Mucosa of descending colon (tissue), 3 donors: ENCODE measurements at regions not wholly inside any gene's neighbourhood (a gene's known extent, or its start where the extent isn't known, plus 50 kb on each side); places are given as distances from the start of the nearest gene placed in this dataset.
A peak's percentile ranks its signal among the peaks of the same experiment; 100 is the strongest.

ENCODE experiments used
- ATAC-seq: fragments of 200-7000 bp; cut with Tn5 transposase; one replicate; pipeline ENCODE4 v1.9.1; 2020; ENCODE audit warnings: mild to moderate bottlenecking, moderate library complexity
- DNase-seq, 3 donors: peaks; one replicate each; pipeline ENCODE4 v3.0.0-alpha.2; 2020
- H3K36me3 ChIP-seq: fragments of 200-600 bp; one replicate; pipeline ENCODE4 v1.8.0; 2021; ENCODE audit warnings: low read depth, mild to moderate bottlenecking
- H3K4me1 ChIP-seq: fragments of 200-600 bp; one replicate; pipeline ENCODE4 v1.8.0; 2021; ENCODE audit warnings: low read depth, mild to moderate bottlenecking
- H3K4me3 ChIP-seq: fragments of 200-600 bp; one replicate; pipeline ENCODE4 v1.8.0; 2021; ENCODE audit warnings: mild to moderate bottlenecking
- H3K9me3 ChIP-seq: fragments of 200-600 bp; one replicate; pipeline ENCODE4 v1.8.0; 2021; ENCODE audit warnings: mild to moderate bottlenecking
- intact Hi-C, 2 donors: fragments of 100-400 bp; cut with DNase I in 1 of 2; cut with micrococcal nuclease in 1 of 2; formaldehyde crosslinking; loops; one replicate each; pipeline versions ENCODE4 v1.11.0 to v1.11.1; 2022; cut with DNase I, micrococcal nuclease
- TF ChIP-seq, protein P1 (sequence below): fragments of 200-600 bp; IDR thresholded peaks from one replicate; pipeline ENCODE4 v1.8.0; 2022; ENCODE audit warnings: antibody characterized with exemption, mild to moderate bottlenecking
- donor health status: DM: no; HTN: no; CAD: no; lungs with moderate emphysema.
- donor health status: DM: no; HTN: no; CAD: no.
- donor health status: DM: no; HTN: yes; CAD: no.

GRCh38 chr15:39391230-39391629 lies 189.6 kb upstream of the THBS1 start:
- TF ChIP-seq, protein P1, sequence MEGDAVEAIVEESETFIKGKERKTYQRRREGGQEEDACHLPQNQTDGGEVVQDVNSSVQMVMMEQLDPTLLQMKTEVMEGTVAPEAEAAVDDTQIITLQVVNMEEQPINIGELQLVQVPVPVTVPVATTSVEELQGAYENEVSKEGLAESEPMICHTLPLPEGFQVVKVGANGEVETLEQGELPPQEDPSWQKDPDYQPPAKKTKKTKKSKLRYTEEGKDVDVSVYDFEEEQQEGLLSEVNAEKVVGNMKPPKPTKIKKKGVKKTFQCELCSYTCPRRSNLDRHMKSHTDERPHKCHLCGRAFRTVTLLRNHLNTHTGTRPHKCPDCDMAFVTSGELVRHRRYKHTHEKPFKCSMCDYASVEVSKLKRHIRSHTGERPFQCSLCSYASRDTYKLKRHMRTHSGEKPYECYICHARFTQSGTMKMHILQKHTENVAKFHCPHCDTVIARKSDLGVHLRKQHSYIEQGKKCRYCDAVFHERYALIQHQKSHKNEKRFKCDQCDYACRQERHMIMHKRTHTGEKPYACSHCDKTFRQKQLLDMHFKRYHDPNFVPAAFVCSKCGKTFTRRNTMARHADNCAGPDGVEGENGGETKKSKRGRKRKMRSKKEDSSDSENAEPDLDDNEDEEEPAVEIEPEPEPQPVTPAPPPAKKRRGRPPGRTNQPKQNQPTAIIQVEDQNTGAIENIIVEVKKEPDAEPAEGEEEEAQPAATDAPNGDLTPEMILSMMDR = no peak
- intact Hi-C loops = no loop called here
- no peak overlapping the region for H3K4me3 ChIP-seq
- H3K9me3 ChIP-seq = no peaks in the 10 kb centered on the region
- DNase-seq (no peak), ATAC-seq (no peak)
- H3K36me3 ChIP-seq = no peaks in the 10 kb centered on the region
- H3K4me1 ChIP-seq = peaks cover 14% of the 10 kb centered on the region

GRCh38 chr15:39392469-39393047 lies 188.3 kb upstream of the THBS1 start:
- no peak for ATAC-seq
- TF ChIP-seq, protein P1 = no peak
- Histone ChIP-seq H3K4me3 (no peak overlapping the region), H3K4me1 (peaks cover 14% of the 10 kb centered on the region), H3K9me3 (no peaks in the 10 kb centered on the region), H3K36me3 (no peaks in the 10 kb centered on the region)
- DNase-seq = no peak
- intact Hi-C loops = no loop called here

DNA sequence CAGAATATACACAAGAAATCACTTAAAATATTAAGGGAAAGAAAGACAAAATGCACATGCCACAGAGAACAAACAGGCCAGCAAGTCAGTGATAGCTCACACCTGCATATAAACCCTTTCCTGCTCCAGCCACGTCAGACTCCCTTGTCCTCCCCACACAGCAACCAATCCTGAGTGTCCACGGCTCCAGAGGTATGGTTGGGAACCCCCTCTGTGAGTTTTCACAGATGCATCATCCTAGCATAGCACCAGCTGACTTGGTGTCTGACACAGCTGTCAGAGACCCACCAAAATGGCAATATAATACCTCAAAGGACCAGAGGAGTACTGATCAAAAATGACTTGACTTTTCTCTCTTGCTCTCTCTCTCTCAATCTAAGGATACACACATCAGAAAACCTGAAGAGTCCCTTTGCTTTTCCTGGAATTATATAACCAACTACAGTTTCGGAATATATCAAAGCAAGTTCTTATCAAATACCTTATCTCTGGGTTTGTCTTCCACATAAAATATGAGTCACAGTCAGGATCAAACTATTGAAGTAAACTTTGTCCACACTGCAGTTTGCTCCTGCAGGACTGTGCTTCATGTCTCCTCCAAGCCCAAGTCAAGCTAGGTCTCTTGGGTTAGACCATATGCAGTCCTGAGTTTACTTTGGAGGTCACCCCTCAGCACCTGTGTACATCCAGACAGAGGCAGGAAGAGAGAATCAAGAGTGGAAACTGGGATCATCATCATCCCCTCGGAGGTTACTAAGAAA lies 187.1 kb upstream of the THBS1 start:
- intact Hi-C loops = no loop called here
- Histone ChIP-seq H3K4me1 (peaks cover 14% of the 10 kb centered on the region), H3K9me3 (no peaks in the 10 kb centered on the region), H3K36me3 (no peaks in the 10 kb centered on the region), H3K4me3 (no peak overlapping the region)
- TF ChIP-seq, protein P1 = no peak
- peak; percentile 89 for ATAC-seq
- peak in 1 of 3 donors; percentile 49 for DNase-seq

GRCh38 chr15:39394496-39394895 lies 186.4 kb upstream of the THBS1 start:
- Histone ChIP-seq H3K4me1 (peaks cover 14% of the 10 kb centered on the region), H3K36me3 (no peaks in the 10 kb centered on the region), H3K9me3 (no peaks in the 10 kb centered on the region), H3K4me3 (no peak overlapping the region)
- intact Hi-C loops = no loop called here
- ATAC-seq (peak; percentile 81), DNase-seq (no peak)
- TF ChIP-seq, protein P1 = no peak

GRCh38 chr15:39396979-39397615 lies 183.8 kb upstream of the THBS1 start:
- TF ChIP-seq, protein P1 = no peak
- H3K4me1 ChIP-seq = peaks cover 14% of the 10 kb centered on the region
- ATAC-seq (no peak), DNase-seq (no peak)
- no peaks in the 10 kb centered on the region for H3K9me3 ChIP-seq
- H3K4me3 ChIP-seq = no peak overlapping the region
- intact Hi-C loops = no loop called here
- no peaks in the 10 kb centered on the region for H3K36me3 ChIP-seq
